ENCODE measurements at regions not wholly inside any gene's neighbourhood (a gene's known extent, or its start where the extent isn't known, plus 50 kb on each side); places are given as distances from the start of the nearest gene placed in this dataset.

- no peak for DNase-seq (ENCODE audit: extremely low read depth in 1 of 2, low read depth in 1 of 2)
Measured at GRCh38 chr2:240309214-240309613, 126.2 kb upstream of the GPC1 start.

GRCh38 chr2:240310201-240310600 is 125.3 kb upstream of the GPC1 start:
- DNase-seq (ENCODE audit: extremely low read depth in 1 of 2, low read depth in 1 of 2), result no peak

GRCh38 chr2:240310645-240311044 is 124.8 kb upstream of the GPC1 start:
- no peak for DNase-seq (ENCODE audit: extremely low read depth in 1 of 2, low read depth in 1 of 2)

GRCh38 chr2:240311821-240312220 is 123.6 kb upstream of the GPC1 start:
- no peak for DNase-seq (ENCODE audit: extremely low read depth in 1 of 2, low read depth in 1 of 2)

GRCh38 chr2:240319221-240319854 is 116.1 kb upstream of the GPC1 start:
- no peak for DNase-seq (ENCODE audit: extremely low read depth in 1 of 2, low read depth in 1 of 2)

GRCh38 chr2:240319855-240320203 is 115.6 kb upstream of the GPC1 start:
- no peak for DNase-seq (ENCODE audit: extremely low read depth in 1 of 2, low read depth in 1 of 2)

- DNase-seq (ENCODE audit: extremely low read depth in 1 of 2, low read depth in 1 of 2), result no peak
Measured at GRCh38 chr2:240320204-240320993, 115.1 kb upstream of the GPC1 start.

- DNase-seq (ENCODE audit: extremely low read depth in 1 of 2, low read depth in 1 of 2), result no peak
Measured at GRCh38 chr2:240322231-240322955, 113.1 kb upstream of the GPC1 start.

GRCh38 chr2:240322991-240323390 is 112.5 kb upstream of the GPC1 start:
- DNase-seq (ENCODE audit: extremely low read depth in 1 of 2, low read depth in 1 of 2), result no peak

- DNase-seq (ENCODE audit: extremely low read depth in 1 of 2, low read depth in 1 of 2), result no peak
Measured at GRCh38 chr2:240323601-240324291, 111.7 kb upstream of the GPC1 start.

- DNase-seq (ENCODE audit: extremely low read depth in 1 of 2, low read depth in 1 of 2), result no peak
Measured at GRCh38 chr2:240324312-240325015, 111.0 kb upstream of the GPC1 start.

GRCh38 chr2:240325016-240326007 is 110.2 kb upstream of the GPC1 start:
- no peak for DNase-seq (ENCODE audit: extremely low read depth in 1 of 2, low read depth in 1 of 2)

GRCh38 chr2:240326246-240326645 is 109.2 kb upstream of the GPC1 start:
- no peak for DNase-seq (ENCODE audit: extremely low read depth in 1 of 2, low read depth in 1 of 2)

- no peak for DNase-seq (ENCODE audit: extremely low read depth in 1 of 2, low read depth in 1 of 2)
Measured at GRCh38 chr2:240326886-240327285, 108.6 kb upstream of the GPC1 start.

GRCh38 chr2:240327566-240327965 is 107.9 kb upstream of the GPC1 start:
- no peak for DNase-seq (ENCODE audit: extremely low read depth in 1 of 2, low read depth in 1 of 2)

- no peak for DNase-seq (ENCODE audit: extremely low read depth in 1 of 2, low read depth in 1 of 2)
Measured at GRCh38 chr2:240328526-240328925, 106.9 kb upstream of the GPC1 start.

GRCh38 chr2:240329116-240329665 is 106.3 kb upstream of the GPC1 start:
- DNase-seq (ENCODE audit: extremely low read depth in 1 of 2, low read depth in 1 of 2), result no peak

- no peak for DNase-seq (ENCODE audit: extremely low read depth in 1 of 2, low read depth in 1 of 2)
Measured at GRCh38 chr2:240329778-240330177, 105.7 kb upstream of the GPC1 start.

GRCh38 chr2:240333985-240334384 is 101.5 kb upstream of the GPC1 start:
- DNase-seq (ENCODE audit: extremely low read depth in 1 of 2, low read depth in 1 of 2), result no peak

Measured in activated CD8-positive, alpha-beta memory T cell treated with anti-CD3 and anti-CD28 coated beads for 1 hour (primary cell).